ENCODE measurements at regions not wholly inside any gene's neighbourhood (a gene's known extent, or its start where the extent isn't known, plus 50 kb on each side); places are given as distances from the start of the nearest gene placed in this dataset.

DNA sequence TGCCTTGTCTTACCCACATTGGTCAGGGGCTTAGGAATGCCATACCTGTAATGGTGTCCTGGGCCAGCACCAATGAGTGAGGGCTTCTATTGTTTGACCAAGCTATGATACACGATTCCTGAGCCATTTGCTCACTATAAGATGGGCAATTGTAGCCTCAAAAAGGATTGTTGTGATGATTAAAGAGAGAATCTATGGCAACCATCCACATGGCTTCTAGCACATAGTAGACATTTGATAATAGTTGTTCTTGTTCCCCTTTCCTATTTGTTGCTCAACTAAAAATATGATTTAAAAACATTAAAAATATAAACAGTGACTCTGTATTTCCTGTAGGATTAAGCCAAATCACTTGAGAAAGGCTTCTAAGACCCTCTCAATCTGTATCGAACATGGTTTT is 366.1 kb downstream of the PCNX1 start:
- Histone ChIP-seq H3K27me3 (ENCODE audit: control insufficient read depth, insufficient read depth, low read length) (no peaks in the 10 kb centered on the region), H3K4me3 (ENCODE audit: low read length) (no peak overlapping the region), H3K27ac (ENCODE audit: low read depth, low read length) (no peak overlapping the region), H3K36me3 (ENCODE audit: control insufficient read depth, insufficient read depth, low read length) (no peaks in the 10 kb centered on the region), H3K4me1 (ENCODE audit: control insufficient read depth, insufficient read depth, low read length) (no peaks in the 10 kb centered on the region), H3K9ac (ENCODE audit: low read length) (no peak overlapping the region)

DNA sequence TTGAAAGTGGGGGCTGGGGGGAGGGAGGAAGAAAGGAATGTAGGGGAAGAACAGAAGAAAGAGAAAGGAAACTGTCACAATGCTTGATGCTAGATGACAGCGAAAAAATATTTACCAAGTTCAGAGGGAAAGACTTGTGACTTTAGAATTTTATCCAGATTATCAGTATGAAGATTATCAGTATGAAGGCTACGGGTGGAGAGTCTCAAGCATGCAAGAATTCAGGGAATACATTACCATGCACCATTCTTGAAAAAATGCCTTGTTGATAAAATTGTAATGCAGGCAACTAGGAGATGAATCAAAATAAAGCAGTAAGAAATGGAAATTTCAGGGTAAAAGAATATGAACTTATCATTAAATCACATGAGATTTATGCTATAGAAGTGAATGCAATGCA is 376.8 kb downstream of the PCNX1 start:
- Histone ChIP-seq H3K36me3 (ENCODE audit: control insufficient read depth, insufficient read depth, low read length) (no peaks in the 10 kb centered on the region), H3K4me1 (ENCODE audit: control insufficient read depth, insufficient read depth, low read length) (no peaks in the 10 kb centered on the region), H3K27me3 (ENCODE audit: control insufficient read depth, insufficient read depth, low read length) (peaks cover 3% of the 10 kb centered on the region), H3K27ac (ENCODE audit: low read depth, low read length) (no peak overlapping the region), H3K4me3 (ENCODE audit: low read length) (no peak overlapping the region), H3K9ac (ENCODE audit: low read length) (no peak overlapping the region)

GRCh38 chr14:71286126-71286525 is 378.9 kb downstream of the PCNX1 start:
- H3K27ac ChIP-seq (ENCODE audit: low read depth, low read length): no peak overlapping the region
- H3K27me3 ChIP-seq (ENCODE audit: control insufficient read depth, insufficient read depth, low read length): peaks cover 3% of the 10 kb centered on the region
- no peaks in the 10 kb centered on the region for H3K4me1 ChIP-seq (ENCODE audit: control insufficient read depth, insufficient read depth, low read length)
- H3K36me3 ChIP-seq (ENCODE audit: control insufficient read depth, insufficient read depth, low read length): no peaks in the 10 kb centered on the region
- H3K4me3 ChIP-seq (ENCODE audit: low read length): no peak overlapping the region
- H3K9ac ChIP-seq (ENCODE audit: low read length): no peak overlapping the region

DNA sequence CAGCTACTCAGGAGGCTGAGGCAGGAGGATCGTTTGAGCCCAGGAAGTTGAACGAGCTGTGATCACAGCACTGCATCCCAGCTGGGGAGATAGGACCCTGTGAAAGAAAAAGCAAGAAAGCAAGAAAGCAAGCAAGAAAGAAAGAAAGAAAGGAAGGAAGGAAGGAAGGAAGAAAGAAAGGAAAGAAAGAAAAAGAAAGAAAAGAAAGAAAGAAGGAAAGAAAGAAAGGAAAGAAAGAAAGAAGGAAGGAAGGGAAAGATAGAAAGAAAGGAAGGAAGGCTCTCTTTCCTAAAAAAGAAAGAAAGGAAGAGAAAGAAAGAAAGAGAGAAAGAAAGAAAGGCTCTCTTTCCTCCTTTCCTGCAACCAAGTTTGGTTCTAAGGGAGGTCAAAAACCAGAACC is 380.3 kb downstream of the PCNX1 start:
- Histone ChIP-seq H3K9ac (ENCODE audit: low read length) (no peak overlapping the region), H3K4me1 (ENCODE audit: control insufficient read depth, insufficient read depth, low read length) (no peaks in the 10 kb centered on the region), H3K27me3 (ENCODE audit: control insufficient read depth, insufficient read depth, low read length) (peaks cover 3% of the 10 kb centered on the region), H3K36me3 (ENCODE audit: control insufficient read depth, insufficient read depth, low read length) (no peaks in the 10 kb centered on the region), H3K4me3 (ENCODE audit: low read length) (no peak overlapping the region), H3K27ac (ENCODE audit: low read depth, low read length) (no peak overlapping the region)

DNA sequence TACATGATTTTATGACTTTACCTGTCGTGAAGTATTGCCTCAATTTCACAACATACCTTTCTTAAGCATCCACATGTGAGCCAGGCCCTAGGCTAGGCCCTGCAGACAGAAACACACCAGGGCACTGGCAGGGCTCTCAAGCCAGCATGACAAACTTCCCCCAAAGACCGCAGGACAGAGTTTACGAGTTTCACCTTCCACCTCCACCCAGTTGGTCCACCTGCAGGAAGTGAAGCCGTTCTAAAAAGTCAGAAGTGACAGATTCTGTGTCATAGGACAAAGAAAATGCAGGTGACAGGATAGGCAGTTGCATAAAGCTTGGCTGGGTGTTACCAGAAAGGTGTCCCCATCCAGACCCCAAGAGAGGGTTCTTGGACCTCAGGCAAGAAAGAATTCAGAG is 382.3 kb downstream of the PCNX1 start:
- Histone ChIP-seq H3K36me3 (ENCODE audit: control insufficient read depth, insufficient read depth, low read length) (no peaks in the 10 kb centered on the region), H3K4me1 (ENCODE audit: control insufficient read depth, insufficient read depth, low read length) (no peaks in the 10 kb centered on the region), H3K9ac (ENCODE audit: low read length) (no peak overlapping the region), H3K27ac (ENCODE audit: low read depth, low read length) (no peak overlapping the region), H3K4me3 (ENCODE audit: low read length) (no peak overlapping the region), H3K27me3 (ENCODE audit: control insufficient read depth, insufficient read depth, low read length) (peaks cover 3% of the 10 kb centered on the region)

DNA sequence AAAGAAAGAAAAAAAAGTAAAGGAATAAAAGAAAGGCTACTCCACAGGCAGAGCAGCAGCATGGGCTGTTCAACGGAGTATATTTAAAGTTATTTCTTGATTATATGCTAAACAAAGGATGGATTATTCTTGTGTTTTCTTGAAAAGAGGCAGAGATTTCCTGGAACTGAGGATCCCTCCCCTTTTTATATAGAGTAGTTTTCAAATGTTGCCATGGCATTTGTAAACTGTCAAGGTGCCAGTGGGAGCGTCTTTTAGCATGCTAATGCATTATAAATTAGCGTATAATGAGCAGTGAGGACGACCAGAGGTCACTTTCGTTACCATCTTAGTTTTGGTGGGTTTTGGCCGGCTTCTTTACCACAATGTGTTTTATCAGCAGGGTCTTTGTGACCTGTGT is 383.0 kb downstream of the PCNX1 start:
- peaks cover 3% of the 10 kb centered on the region for H3K27me3 ChIP-seq (ENCODE audit: control insufficient read depth, insufficient read depth, low read length)
- no peak overlapping the region for H3K4me3 ChIP-seq (ENCODE audit: low read length)
- no peaks in the 10 kb centered on the region for H3K4me1 ChIP-seq (ENCODE audit: control insufficient read depth, insufficient read depth, low read length)
- H3K9ac ChIP-seq (ENCODE audit: low read length): no peak overlapping the region
- no peaks in the 10 kb centered on the region for H3K36me3 ChIP-seq (ENCODE audit: control insufficient read depth, insufficient read depth, low read length)
- no peak overlapping the region for H3K27ac ChIP-seq (ENCODE audit: low read depth, low read length)

GRCh38 chr14:71290960-71291466 is 383.8 kb downstream of the PCNX1 start:
- Histone ChIP-seq H3K27ac (ENCODE audit: low read depth, low read length) (no peak overlapping the region), H3K4me3 (ENCODE audit: low read length) (no peak overlapping the region), H3K36me3 (ENCODE audit: control insufficient read depth, insufficient read depth, low read length) (no peaks in the 10 kb centered on the region), H3K9ac (ENCODE audit: low read length) (no peak overlapping the region), H3K27me3 (ENCODE audit: control insufficient read depth, insufficient read depth, low read length) (peaks cover 3% of the 10 kb centered on the region), H3K4me1 (ENCODE audit: control insufficient read depth, insufficient read depth, low read length) (no peaks in the 10 kb centered on the region)

DNA sequence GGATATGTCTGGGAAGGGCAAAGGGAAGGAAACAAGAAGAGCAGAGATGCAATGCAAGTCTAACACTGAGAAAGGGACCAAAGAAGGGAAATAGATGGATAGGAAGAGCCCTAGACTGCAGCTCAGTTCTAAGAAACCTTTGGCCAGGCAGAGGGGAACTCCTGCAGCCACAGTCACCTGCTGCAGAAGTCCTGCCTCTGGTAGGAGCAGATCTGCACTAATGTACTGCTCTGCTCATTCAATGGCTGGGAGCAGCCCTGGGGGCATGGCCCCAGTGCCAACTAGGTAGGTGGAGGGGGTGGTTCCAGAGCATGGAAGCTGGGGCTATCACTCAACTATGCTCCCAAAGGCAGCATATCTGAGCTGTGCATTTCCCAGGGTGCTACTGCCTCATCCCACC is 388.9 kb downstream of the PCNX1 start:
- Histone ChIP-seq H3K4me3 (ENCODE audit: low read length) (no peak overlapping the region), H3K27ac (ENCODE audit: low read depth, low read length) (no peak overlapping the region), H3K36me3 (ENCODE audit: control insufficient read depth, insufficient read depth, low read length) (no peaks in the 10 kb centered on the region), H3K9ac (ENCODE audit: low read length) (no peak overlapping the region), H3K27me3 (ENCODE audit: control insufficient read depth, insufficient read depth, low read length) (no peaks in the 10 kb centered on the region), H3K4me1 (ENCODE audit: control insufficient read depth, insufficient read depth, low read length) (no peaks in the 10 kb centered on the region)

GRCh38 chr14:71300566-71301330 is 393.5 kb downstream of the PCNX1 start:
- no peak overlapping the region for H3K27ac ChIP-seq (ENCODE audit: low read depth, low read length)

DNA sequence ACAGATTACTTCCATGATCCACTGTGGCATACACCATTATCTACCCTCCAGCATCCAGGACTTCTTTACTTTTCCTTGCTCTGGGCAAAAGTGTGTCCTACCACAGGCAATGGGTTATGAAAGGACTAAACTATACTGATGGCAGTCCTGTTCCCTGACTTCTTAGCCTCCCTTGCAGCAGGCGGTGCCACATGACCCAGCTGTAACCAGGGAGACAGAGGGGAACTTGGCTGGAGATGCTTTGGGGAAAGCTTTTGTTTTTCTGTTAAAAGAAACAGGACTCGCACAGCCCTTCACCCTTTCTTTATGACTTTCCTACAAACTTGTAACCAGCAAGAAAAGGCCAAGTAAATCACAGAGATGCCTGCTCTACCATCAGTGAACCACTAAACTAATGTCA is 394.4 kb downstream of the PCNX1 start:
- no peaks in the 10 kb centered on the region for H3K36me3 ChIP-seq (ENCODE audit: control insufficient read depth, insufficient read depth, low read length)
- H3K27me3 ChIP-seq (ENCODE audit: control insufficient read depth, insufficient read depth, low read length): no peaks in the 10 kb centered on the region
- no peak overlapping the region for H3K27ac ChIP-seq (ENCODE audit: low read depth, low read length)
- H3K4me3 ChIP-seq (ENCODE audit: low read length): no peak overlapping the region
- H3K4me1 ChIP-seq (ENCODE audit: control insufficient read depth, insufficient read depth, low read length): no peaks in the 10 kb centered on the region
- no peak overlapping the region for H3K9ac ChIP-seq (ENCODE audit: low read length)

More at GRCh38 chr14:71300566-71301330, 393.5 kb downstream of the PCNX1 start:
- H3K27me3 ChIP-seq (ENCODE audit: control insufficient read depth, insufficient read depth, low read length): no peaks in the 10 kb centered on the region
- no peak overlapping the region for H3K9ac ChIP-seq (ENCODE audit: low read length)
- H3K4me3 ChIP-seq (ENCODE audit: low read length): no peak overlapping the region
- H3K36me3 ChIP-seq (ENCODE audit: control insufficient read depth, insufficient read depth, low read length): no peaks in the 10 kb centered on the region
- H3K4me1 ChIP-seq (ENCODE audit: control insufficient read depth, insufficient read depth, low read length): no peaks in the 10 kb centered on the region

GRCh38 chr14:71304690-71305089 is 397.4 kb downstream of the PCNX1 start:
- H3K9ac ChIP-seq (ENCODE audit: low read length): no peak overlapping the region
- H3K27ac ChIP-seq (ENCODE audit: low read depth, low read length): no peak overlapping the region
- H3K4me1 ChIP-seq (ENCODE audit: control insufficient read depth, insufficient read depth, low read length): no peaks in the 10 kb centered on the region
- H3K27me3 ChIP-seq (ENCODE audit: control insufficient read depth, insufficient read depth, low read length): no peaks in the 10 kb centered on the region
- H3K36me3 ChIP-seq (ENCODE audit: control insufficient read depth, insufficient read depth, low read length): no peaks in the 10 kb centered on the region
- no peak overlapping the region for H3K4me3 ChIP-seq (ENCODE audit: low read length)

DNA sequence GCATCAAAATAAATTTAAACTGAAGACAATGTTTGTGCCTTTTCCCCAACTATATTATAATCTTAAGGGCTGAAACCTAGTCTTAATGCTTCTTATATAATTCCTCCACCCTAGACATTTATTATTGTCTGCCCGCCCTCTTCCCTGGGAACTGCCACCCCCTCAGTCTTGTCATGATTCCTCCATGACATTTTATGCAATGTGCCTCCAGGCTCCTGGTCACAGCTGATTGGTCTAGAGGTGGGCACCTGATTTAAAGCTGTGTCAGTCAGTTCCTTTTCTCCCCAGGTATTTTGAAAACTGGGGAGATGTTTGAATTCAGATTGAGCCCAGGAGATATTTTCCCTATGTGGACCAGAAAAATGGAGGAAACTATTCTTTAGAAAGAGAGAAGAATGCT is 401.4 kb downstream of the PCNX1 start:
- Histone ChIP-seq H3K4me1 (ENCODE audit: control insufficient read depth, insufficient read depth, low read length) (no peaks in the 10 kb centered on the region), H3K4me3 (ENCODE audit: low read length) (no peak overlapping the region), H3K27ac (ENCODE audit: low read depth, low read length) (no peak overlapping the region), H3K36me3 (ENCODE audit: control insufficient read depth, insufficient read depth, low read length) (no peaks in the 10 kb centered on the region), H3K27me3 (ENCODE audit: control insufficient read depth, insufficient read depth, low read length) (no peaks in the 10 kb centered on the region), H3K9ac (ENCODE audit: low read length) (no peak overlapping the region)

DNA sequence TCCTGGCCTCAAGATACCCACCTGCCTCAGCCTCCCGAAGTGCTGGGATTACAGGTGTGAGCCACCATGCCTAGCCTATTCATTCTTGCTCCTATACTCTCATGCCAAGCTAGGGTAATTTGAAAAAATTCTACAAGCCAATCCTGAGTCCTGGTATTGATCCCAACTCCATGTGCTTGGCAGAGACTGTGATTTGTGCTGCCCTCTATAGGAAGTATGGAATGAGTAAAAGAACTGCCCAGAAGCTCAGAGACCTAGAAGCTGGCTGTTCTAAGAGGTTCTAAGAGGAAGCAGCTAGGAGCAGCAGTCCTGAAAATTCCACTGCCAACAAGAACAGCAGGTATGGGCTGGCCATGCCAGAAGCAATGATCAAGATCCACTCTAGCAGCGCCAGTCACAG is 402.5 kb downstream of the PCNX1 start:
- Histone ChIP-seq H3K27ac (ENCODE audit: low read depth, low read length) (no peak overlapping the region), H3K4me1 (ENCODE audit: control insufficient read depth, insufficient read depth, low read length) (no peaks in the 10 kb centered on the region), H3K4me3 (ENCODE audit: low read length) (no peak overlapping the region), H3K27me3 (ENCODE audit: control insufficient read depth, insufficient read depth, low read length) (no peaks in the 10 kb centered on the region), H3K9ac (ENCODE audit: low read length) (no peak overlapping the region), H3K36me3 (ENCODE audit: control insufficient read depth, insufficient read depth, low read length) (no peaks in the 10 kb centered on the region)

Data from rectal smooth muscle tissue (tissue), 1 donor.